NCI-H2196 treated with DMSO at 0.1 percent for 48 hours (cell line): ENCODE measurements at regions not wholly inside any gene's neighbourhood (a gene's known extent, or its start where the extent isn't known, plus 50 kb on each side); places are given as distances from the start of the nearest gene placed in this dataset.

Source experiments
- DNase-seq: peaks from one replicate; lab custom pipeline; 2025; ENCODE audit not compliant: unreplicated experiment; lab: John Stamatoyannopoulos, UW

DNA sequence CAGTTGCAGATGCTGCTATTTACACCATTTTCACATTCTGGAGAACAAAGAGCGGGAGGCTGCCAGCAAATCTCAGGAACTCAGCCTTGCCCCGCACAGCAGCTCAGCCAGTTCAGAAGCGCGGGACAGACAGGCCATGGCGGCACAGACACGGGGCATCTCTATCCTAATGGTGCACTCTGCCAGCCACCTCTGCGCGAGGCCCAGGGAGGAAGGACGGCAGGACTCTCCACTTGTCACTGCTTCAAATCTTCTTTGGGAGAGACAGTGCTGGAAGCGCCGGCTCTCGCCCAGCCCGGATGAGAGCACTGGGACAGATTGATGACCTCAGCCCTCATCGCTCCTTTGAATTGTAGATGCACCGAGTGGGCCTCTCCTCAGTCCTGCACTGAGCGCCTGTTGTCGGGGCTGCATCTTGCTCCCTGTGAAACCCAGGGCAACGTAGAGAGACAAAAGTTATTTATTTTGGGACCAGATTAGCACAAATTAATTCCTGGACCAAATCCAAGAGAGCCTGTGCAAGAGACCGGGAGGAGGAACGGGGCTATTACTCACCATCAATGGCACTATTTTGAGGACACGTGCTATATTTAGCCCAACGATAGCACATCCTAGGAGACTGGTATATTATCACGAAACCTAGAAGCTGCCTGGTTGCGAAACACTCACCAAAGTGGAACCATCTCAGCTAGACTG, 211.4 kb upstream of the SMIM21 start:
- no peak for DNase-seq

DNA sequence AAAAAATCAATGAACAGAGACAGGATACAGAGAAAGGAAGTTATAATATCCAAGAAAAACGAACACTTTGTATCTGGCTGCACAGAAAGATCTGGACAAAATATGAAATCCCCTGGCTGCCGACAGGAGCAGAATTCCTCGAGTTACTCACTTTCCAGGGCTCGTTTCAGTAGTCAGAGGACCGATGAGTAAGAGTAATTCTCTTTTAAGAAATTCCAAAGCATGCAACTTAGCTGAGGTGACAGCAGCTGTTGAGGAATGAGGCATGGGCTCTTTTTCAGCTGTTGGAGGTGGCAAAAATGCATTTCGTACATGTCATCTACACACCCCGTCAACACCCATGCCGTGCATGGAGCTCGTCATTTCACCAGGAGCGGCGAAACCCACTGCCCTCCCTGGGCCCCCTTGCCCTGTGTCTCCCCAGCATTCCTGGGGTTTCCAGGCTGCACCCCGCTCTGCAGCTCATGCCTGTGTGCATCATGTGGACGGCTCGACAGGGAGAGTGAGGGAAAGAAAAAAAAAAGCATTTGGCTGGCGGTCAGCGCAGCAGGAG, 210.8 kb upstream of the SMIM21 start:
- DNase-seq: no peak

DNA sequence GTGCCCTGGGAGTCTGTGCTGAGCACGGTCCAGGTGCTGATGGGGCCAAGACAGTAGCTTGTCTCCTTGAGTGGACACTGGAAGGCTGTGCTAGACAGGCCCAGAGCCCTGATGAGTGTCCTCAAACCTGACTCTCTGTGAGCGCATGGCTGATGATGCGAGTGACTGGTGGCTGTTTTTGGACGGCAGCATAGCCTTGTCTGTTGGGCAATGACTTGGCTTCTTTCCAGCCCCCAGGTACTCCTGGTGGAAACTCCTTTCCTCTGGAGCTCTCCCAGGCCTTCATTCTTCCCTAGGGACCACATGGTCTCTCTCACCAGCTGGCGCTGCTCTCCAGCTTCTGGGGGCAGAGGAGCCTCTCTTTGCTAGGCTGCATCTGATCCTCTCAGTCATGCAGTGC, 207.6 kb upstream of the SMIM21 start:
- DNase-seq: peak; percentile 29

DNA sequence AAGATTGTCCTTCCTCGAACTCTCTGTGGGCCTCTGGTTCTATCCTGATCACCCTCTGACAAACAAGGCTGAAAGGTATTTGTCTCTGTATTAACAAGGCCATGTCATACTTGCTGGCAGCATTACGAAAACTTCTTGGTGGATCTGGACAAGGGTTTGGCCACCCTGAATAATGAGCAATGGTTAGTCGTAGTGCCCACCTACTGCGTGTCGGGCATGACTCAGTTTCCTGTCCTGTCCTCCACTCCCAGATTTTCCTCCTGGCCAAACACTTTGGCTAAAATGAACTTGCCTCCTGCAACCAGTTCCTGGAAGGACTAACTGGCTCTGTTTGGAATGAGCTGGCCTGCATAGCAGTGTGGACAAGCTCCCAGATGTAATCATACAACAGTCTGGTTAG, 198.5 kb upstream of the SMIM21 start:
- no peak for DNase-seq

DNA sequence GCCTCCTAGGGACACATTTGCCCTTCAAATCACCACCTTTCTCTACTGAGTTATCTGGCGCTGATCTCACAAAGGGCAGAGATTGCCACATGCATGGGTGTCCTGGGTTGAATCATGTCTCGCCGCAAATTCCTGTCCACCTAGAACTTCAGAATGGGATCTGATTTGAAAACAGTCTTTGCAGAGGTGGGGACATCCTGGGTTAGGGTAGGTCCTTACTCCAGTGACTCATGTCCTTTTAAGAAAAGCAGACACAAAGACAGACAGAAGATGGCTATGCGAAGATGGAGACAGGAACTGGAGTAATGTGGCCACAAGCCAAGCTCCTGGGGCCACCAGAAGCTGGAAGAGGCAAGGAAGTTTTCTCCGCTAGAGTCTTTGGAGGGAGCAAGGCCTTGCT, 197.4 kb upstream of the SMIM21 start:
- no peak for DNase-seq

DNA sequence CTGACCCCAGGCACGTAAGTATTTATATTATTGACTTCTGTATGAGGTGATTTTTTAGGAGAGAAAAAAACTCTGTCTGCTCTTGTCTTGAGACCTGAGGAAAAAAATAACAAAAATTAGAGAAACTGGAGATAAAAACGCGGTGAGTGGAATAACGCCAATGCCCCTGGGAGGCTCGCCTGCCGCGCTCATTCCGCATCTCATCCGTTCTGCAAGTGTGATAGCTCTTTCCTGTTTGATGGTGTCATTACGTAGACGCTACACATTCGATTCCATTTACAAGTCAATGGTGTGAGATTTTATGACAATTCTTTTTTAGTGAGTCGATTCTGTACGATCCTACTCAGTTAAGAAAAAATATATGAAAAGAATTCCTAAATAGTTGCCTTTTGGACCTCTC, 194.3 kb upstream of the SMIM21 start:
- DNase-seq: no peak

DNA sequence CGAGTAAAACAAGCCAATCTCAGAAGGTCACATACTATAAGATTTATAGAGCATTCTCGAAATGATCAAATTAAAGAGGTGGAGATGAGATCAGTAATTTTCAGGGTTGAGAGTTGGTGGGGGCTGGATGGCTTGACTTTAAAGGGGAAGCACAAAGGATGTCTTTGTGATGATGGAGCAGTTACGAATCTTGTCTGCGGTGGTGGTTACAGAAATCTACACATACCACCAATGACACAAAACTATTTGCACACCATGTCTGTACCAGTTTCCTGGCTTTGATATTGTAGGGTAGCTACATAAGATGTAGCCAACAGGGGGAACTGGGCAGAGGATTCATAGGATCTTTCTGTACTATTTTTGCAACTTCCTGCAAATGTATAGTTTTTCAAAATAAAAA, 190.6 kb upstream of the SMIM21 start:
- DNase-seq: no peak

DNA sequence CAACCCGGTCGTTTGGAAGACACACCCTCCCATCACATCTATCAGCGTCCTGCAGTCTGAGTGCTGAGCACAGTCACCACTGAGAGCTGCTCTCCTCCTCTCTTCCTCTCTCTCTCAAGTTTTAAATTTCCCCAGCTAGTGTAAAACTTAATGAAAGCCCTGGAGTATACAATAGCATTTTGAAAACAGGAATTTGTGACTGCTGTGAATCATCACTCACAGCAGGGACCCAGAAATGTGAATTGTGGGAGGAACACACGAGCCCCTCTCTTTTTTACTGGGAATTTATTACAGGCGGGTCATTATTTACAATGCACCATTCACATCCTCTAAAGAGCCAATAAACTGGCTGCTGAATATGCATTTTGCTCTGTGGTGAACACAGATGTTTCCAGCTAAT, 185.0 kb upstream of the SMIM21 start:
- DNase-seq: no peak

DNA sequence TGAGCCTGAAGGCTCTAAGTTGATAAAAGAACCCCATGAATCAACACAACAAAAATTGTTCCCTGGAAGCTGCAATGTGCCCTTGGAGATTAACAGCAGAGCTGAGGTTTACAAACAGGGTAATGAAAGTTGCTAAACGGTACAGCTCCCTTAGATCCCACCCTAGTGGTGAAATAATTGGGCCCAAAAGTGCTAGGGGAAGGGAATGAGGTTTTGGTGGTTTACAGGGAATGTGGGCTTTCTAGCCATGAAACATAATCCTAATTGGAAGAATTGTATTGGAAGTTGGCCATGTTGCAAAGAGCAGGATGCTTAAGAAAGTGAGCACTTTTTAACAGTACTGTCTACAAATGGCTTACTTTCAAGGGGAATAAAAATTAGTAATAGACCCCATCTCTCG, 180.2 kb upstream of the SMIM21 start:
- DNase-seq: no peak

DNA sequence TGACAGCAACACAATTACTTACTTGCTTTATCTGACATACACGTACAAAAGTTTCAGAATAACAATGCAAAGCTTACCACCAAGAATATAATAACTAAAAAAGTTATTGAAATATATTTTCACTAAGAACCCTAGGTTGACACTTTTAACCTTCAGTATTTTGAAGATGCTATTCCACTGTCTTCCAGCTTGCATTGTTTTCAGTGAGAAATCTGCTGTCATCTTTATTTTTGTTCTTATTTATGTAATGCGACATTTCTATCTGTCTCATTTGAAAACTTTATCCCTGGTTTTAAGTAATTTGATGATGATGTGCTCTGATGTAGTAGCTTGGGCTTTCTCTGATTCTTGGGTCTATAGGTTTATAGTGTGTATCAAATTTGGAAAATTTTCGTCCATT, 165.0 kb upstream of the SMIM21 start:
- no peak for DNase-seq

DNA sequence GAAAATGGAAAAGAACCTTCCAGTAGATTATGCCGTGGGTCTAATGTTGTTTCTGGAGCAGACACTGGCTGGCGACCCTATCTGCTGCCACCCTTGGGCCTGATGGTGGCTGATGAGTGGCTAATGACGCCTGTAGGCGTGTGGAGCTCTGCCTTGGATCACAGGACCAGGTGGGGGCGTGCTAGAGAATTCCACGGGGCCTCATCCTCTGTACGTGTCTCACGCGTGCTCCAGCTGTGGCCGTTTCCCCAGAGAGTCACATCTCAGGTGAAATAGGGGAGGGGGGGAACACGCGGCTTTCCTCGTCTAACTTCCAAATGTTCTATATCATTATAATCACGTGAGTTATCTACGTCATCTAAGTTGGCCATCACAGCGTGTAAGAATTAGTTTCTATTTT, 160.9 kb upstream of the SMIM21 start:
- no peak for DNase-seq

DNA sequence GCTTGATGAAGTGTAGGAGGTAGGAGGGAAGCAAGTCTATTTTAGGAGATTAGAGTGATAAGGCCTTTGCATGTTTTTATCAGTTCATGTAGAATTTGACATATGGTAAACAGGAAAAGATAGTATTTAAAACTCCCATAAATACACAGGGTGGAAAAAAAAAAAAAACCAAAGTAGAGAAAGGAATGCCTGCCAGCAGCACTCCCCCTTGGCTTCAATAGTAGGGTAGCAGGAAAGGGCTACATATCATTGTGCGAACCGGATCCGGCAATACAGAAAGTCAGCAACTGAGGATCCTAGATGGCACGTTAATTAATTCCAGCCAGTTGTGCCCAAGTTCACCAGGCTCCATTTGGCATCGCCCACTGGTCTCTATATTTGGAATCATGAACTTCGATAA, 159.6 kb upstream of the SMIM21 start:
- DNase-seq: no peak

DNA sequence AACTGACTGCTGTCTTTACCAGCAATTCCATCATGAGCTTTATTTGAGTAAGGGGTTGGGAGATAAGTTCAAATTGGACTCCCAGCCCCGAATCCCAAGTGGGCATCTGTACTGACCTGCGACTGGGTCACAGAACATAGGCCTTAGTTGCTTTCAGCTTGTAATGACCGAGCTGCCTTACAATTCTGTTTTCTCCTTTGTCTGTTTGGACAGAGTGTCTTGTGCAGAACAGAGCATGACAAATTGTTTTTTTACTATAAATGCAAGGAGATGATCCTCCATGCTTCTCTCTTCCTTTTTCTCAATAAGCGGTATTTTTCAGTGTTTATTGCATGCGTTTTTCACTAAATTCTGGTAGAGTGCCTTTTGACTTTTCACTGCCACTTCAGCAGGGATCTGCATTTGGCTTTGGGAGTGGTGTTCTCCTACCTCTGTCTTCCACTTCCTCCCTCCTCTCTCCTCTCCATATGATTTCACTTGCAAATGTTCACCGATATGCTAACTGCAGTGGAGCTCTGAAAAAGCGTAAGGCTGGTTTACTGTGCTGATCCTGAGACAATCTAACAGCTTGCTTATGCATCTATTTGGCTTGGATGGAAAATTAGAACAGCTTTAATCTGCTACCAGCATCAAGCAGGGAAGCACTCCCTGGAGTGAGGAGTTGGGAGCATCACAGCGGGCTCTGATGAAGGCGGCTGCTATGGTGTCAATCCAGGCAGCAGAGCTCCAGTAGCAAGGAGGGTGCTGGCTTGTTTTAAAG, 158.8 kb upstream of the SMIM21 start:
- DNase-seq: no peak

DNA sequence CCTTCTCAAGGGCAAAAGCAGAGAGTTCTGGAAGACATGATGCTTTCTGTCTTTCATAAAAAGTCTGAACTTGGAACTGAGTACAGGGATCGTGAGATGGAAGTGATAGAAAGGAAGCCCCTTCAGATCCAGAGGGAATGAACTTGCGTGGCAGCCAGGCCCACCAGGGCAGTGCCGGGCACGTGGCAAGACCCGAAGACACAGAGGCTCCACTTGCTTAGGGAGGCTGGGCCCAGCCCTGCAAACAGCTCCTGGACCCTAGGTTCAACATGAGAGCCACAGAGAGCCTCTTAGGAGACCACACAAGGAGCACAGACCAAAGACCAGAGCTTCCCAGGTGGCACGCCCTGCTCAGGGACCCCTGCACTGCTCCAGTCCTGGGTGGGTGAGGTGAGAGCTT, 155.4 kb upstream of the SMIM21 start:
- no peak for DNase-seq

DNA sequence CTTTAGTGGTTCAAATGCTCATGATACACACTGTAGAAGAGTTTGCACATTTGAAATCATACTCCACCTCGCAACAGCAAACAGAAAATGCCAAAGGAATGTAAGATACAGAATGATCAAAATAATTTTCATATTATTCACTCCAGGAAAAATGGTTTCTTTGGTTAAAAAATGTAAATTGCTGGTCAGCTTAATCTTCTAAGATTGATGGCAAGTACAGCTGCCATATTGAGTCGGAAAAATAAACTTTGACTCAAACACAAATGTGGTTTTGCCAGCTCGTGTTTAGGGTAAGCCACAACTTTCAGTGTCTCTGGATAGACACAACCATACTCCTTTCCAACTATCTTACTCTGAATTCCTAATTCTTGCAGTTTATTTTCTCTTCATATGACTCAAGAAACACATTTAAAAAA, 154.9 kb upstream of the SMIM21 start:
- no peak for DNase-seq

DNA sequence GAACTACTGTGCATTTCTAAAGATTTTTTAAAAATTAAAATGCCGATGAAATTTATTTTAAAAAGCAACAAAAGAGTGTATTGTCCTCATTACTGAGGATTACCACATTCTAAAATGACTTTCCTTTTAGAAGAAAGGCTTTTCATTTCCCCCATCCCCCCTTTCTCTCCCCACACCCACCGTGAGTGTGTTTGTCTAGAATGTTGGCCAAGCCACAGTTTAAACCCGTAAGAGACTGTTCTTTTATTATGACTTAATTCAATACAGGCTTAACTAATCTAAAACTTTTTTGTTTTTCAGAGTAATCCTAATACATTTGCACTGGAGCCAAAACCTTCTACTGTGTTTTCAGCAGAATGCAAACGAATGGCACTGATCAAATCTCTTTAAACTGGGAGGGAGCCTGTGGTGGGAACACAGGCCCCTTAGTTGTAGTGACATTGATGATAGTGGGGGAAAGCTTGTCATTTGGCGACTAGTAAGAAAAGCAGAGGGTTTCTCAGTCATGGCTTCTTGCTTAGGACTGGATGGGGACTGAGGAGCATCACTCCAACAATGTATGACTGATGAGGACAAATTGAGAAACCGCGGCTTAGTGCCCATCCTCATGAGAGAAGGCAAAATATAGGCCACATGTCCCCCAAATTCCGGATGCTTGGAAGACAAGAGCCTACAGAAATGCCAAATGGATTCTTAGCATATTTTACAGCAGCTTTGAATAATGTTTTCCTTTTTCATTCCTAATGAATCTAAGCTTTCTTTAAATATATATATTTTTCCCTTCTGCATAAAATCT, 154.0 kb upstream of the SMIM21 start:
- DNase-seq: no peak

DNA sequence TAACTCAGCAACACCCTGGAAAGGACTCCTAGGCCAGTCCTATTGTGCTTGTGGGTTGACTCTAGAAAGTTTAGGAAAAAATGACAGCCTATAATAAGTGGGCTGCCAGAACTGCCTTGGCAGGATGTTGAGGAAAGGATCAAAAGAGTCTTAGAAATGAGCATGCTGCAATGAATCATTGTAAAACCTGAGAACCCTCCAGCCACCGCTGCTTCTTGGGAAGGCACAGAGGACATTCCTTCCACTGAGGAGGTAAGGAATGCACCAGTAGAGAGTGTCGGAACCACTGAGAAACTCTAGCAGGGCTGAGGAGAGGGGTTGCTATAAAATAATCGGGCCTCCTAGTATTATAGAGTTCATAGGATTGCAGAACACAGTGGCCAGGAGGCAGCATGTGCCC, 146.7 kb upstream of the SMIM21 start:
- no peak for DNase-seq

DNA sequence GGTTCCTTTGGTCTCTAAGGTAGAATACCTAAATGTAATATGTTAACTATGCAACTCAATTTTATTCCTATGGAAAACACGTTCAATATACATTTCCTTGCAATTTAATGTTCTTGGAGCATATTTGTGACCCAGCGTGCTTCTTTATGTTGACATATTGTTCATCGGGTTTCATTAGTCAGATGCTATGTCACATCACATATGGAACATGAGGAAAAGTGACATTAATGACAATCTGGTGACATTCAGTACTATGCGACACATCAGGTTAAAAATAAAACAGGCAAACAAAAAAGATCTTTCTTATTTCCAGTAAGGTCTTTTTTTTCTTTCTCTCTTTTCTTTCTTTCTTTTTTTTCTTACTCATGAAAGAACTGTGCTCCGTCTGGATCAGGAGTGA, 135.6 kb upstream of the SMIM21 start:
- no peak for DNase-seq

DNA sequence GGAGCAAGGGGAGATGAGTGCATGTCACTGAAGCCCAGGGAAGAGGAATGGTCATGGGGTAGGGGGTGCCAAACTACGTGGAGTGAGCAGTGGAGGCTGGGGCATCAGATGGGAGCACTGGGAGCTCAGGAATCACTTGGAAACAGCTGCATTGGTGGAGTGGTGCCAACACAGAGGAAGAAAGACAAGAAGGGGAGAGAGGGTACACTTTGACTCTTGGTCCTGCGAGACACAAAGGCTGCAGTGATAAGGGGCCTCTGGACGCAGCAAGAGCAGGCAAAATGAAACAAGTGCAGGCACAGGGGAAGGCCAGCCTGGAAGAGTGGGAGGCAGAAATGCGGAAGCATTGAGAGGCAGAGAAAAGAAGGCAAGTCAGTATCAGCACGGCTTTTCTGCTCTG, 134.7 kb upstream of the SMIM21 start:
- DNase-seq: no peak

DNA sequence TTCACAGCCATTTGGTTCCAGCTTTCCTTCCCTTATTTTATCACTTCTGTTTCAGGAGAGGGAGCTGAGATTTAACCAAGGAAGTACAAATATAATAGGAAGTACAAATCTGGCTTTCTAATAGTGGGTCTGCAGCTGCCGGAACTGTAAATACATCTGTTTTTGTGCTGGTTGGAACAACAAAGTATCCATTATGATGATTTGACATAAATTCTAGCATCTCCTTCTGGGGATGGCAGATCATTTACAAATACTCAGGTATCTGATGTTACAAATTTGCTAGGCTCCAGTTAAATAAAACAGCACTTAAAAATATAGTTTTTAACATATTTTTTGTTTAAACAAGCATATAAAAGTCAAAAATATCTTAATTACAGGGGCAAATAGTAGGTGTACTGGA, 131.3 kb upstream of the SMIM21 start:
- no peak for DNase-seq

DNA sequence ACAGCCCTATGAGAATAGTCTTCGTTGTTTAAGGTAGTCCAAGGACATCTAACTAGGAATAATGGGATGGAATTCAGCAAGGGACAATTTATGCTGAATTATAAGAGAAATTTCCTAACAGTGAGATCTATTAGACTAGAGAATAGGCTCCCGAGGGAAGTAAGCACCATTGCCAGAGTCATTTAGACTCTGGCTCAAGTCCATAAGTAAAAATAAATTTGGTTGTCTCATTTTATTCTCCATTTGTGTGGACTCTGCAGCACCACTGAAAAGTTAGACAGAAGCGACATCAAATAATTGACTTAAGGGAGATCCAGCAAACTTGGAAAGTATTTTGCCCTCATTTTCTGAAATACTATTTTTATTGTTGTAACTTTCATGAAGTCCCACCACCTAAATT, 129.3 kb upstream of the SMIM21 start:
- no peak for DNase-seq

DNA sequence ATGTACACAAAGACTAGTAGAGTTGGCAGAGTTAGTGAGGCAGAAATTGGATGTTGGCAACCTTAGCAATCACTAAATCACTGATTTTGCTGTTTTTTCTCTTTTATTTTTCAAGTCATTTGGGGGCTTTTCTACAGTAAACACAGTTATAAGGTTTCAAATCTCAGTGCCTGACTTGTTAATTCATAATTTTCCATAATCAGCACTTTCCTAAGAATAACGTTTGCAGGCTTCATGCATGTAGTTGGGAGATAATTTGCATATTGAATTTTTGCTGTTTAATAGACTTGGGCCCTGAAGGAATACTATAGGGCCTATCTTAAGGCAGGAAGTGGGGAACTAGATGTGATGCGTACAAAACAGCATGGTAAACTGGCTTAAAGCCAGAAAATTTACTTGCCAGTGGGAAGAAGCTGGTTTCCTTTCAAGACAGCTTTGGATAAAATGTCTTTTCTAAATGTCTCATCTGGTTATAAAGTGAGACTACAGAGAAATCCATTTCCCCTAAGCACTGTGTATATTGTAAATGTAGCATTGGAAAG, 127.2 kb upstream of the SMIM21 start:
- no peak for DNase-seq
